HG03139 (cell line): ENCODE measurements at regions not wholly inside any gene's neighbourhood (a gene's known extent, or its start where the extent isn't known, plus 50 kb on each side); places are given as distances from the start of the nearest gene placed in this dataset.
"Not testable (repeated sequence)": the region's sequence is repeated elsewhere in the genome, so short reads cannot be mapped to it uniquely, and the experiment has no call there.

Experiments used
- ATAC-seq: cut with Tn5 transposase; IDR thresholded peaks from one replicate; pipeline ENCODE4 v1.9.1; 2021; ENCODE audit not compliant: unreplicated experiment

GRCh38 chr5:156226485-156226884 lies 100.5 kb upstream of the SGCD start:
- ATAC-seq, result not testable (repeated sequence)

DNA sequence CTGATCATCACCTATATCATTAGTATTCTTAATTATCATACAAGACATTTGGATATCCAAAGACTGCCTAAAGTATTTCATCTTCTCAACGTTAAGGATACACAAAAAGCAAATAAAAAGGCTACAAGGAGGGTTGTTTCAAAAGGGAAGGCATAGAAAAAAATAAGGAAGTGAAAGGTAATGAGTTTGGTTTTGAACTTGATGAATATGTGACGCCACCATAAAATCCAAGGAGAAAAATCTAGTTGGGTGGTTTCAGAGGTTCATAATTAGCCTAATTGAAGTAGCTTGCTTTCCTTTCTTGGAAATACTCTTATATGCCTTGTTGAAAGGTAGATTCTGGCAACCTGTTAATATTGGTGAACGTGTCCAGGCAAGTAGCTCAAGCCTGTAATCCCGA lies 96.1 kb upstream of the SGCD start:
- no peak for ATAC-seq

- no peak for ATAC-seq
These were observed 94.6 kb upstream of the SGCD start for GRCh38 chr5:156232251-156232869.

- ATAC-seq, result no peak
These were observed 89.6 kb upstream of the SGCD start for GRCh38 chr5:156237361-156237760.

DNA sequence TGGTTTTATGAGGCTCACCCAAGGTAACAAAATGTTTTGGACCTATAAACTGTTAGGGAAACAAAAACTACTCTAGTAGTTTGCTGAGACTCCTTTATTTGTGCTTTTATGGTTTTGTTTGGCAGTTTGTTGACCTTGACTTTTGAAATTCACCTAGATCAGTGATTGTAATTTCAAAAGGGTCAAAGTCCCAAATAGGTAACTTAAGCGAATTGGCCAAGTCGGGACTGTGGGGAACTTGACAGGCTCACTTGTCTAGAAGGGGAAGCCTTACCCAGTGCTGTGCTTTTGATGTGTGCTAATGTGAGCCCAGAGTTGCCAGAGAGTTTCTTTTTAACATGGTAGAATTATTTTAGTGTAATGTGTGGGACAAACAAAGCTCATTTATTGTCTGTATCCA lies 87.2 kb upstream of the SGCD start:
- ATAC-seq, result no peak

DNA sequence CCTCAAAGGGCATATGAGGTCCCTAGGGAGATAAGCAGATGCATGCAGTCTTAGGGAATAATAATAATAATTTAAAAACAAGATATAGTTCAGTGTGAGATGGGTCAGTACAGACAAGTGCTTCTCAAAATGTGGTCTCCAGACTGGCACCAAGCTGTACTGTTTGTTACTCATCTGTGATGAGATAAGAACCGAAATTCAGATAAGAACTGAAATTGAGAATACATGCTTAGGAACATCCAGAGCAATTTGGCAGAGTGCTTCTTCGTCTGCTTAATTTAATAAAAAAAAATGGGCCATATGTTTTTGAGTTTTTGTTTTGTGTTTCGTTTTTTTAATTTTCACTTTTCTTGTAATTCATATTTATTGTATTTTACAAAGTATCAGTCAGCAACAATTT lies 86.5 kb upstream of the SGCD start:
- no peak for ATAC-seq

GRCh38 chr5:156241266-156241665 lies 85.7 kb upstream of the SGCD start:
- ATAC-seq, result no peak

DNA sequence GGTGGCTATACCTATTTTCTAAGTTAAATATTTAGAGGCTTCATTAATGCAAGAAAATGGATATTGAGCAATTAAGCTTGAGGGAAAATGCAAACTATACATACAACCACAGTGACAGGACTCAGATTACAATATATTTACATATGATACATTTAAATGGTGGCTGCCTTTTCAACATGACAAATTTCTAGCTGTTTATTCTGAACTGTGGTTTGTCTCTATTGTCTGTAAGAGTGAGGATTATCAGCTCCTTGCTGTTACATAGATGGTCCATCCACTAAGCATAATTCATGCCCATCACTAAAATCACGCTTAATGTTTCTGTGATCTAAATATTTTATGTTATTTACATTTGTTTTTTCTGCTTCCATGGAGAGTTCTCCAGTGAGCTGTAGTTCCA lies 81.1 kb upstream of the SGCD start:
- no peak for ATAC-seq

DNA sequence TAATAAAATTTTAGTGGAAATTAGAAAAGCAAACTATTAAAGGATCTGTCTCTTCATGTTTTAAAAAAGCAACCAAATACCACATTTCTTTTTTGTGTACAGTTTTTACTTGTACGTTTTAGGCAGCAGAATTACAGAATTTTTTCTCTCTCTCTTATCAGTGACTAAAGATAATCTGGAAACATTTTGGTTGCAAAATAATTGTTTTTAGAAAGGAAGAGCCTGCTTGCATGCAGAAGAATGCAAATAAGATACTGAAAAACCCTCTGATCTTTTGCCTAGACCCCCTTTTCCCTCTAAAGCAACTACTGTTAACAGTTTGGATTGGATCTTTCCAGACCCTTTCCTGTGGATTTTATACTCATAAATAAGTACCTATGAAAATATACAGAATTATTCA lies 75.9 kb upstream of the SGCD start:
- no peak for ATAC-seq

DNA sequence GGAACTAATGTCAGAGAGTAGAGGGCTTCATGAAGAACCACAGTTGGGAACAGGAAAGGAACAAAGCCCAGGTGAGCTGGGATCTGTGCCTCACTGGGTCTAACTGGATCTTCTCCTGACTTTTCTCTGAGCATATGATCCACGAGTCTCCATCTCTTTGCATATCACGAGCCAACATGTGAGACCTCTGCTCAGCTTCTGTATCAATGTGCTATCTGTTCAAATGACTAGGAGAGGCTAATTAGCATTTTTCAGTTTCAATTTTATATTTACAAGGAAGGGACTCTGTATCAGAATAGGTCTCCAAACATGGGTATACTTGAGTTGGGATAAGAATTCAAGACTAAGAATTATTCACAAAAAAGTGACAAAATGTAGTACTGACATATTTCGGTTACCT lies 73.8 kb upstream of the SGCD start:
- no peak for ATAC-seq

DNA sequence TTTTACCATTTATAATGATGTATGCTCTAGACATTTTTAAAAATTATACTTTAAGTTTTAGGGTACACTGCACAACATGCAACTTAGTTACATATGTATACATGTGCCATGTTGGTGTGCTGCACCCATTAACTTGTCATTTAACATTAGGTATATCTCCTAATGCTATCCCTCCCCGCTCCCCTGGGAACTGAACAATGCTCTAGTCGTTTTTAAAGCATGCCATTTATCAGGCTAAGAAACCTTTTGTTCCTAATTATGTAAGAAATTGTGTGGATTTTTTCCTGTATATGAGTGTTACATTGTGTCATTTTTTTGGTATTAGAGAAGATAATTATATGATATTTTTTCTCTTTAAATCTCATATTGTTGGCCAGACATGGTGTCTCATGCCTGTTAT lies 72.8 kb upstream of the SGCD start:
- ATAC-seq, result no peak

DNA sequence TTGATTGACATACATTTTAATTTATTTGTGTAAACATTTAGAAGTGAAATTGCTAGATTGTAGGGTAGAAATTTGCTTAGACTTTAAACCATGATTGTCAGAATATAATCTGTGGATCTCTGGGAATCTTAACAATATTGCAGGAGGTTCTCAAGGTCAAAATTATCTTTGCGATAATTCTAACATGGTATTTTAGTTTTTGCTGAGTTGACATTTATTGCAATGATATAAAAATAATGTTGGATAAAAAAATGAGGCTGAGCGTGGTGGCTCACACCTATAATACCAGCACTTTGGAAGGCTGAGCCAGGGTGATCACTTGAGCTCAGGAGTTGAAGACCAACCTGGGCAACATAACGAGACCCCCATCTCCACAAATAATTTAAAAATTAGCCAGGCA lies 70.3 kb upstream of the SGCD start:
- ATAC-seq, result no peak

DNA sequence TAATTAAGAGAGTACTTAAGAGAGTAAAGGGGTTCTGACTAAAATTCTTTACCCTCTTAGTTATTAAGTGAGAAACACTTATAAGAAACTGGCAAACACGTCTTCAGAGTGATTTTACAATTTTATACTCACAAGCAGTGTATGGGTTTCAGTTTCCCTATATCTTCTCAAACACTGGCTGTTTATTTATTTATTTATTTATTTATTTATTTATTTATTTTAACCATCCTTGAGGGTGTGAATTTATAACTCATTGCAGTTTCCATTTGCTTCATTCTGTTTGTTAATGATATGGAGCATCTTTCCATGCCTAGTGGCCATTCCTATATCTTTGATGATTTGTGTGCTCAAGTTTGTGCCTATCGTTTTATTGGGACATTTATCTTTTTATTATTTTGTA lies 68.0 kb upstream of the SGCD start:
- no peak for ATAC-seq

DNA sequence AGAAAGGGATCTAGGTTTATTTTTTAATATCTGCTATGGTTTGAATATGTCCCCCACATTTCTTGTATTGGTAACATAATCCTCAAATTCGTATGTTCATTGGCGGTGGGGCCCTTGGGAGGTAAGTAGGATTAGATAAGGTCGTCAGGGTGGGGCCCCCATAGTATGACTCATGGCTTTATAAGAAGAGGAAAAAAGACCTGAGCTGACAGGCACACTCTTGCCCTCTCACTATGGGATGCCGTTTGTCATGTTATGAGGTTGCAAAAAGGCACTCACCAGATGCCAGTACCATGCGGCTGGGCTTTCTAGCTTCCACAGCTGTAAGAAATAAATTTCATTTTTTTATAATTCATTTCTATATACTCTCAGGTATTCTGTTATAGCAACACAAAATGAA lies 67.3 kb upstream of the SGCD start:
- no peak for ATAC-seq

GRCh38 chr5:156261275-156261939 lies 65.6 kb upstream of the SGCD start:
- ATAC-seq, result no peak

DNA sequence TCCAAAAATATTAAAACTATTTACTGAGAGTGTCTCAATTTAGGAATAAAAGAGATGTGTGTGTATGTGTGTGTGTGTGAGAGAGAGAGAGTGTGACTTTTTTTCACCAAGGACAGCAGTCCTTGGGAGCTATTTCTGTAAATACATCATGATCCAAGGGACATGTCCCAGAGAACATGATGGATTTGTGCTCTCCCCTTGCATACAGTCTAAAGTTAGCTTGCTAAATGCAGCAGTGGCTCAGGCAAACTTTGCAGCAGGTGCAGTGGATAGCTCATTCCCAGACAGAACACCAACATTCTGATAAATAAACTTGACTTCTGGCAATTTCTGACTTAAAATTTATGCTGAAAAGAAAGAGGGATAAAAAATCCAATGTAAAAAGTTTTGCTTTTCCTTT lies 55.4 kb upstream of the SGCD start:
- no peak for ATAC-seq

GRCh38 chr5:156272139-156272538 lies 54.8 kb upstream of the SGCD start:
- no peak for ATAC-seq

DNA sequence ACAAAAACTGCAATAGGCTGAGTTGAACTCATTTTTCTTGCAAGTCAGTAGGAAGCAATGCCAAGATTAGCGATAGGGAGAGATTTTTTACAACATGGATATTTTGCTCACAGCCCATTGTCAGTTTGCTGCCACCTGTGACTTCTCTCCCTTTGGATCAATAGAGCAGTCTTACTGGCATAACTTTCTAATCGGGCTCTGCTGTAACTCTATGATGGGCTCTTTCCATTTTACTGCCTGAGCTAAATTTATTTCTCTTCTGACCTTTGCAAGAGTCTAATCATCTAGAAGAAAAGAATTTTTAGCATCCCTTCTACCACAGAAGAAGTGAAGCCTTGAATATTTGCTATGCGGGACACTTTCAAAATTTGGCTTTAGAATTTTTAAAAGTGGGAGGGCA lies 53.6 kb upstream of the SGCD start:
- no peak for ATAC-seq

- no peak for ATAC-seq
These were observed 52.5 kb upstream of the SGCD start for GRCh38 chr5:156274453-156274852.
